Chondrocyte (in vitro differentiated cells): ENCODE measurements at regions not wholly inside any gene's neighbourhood (a gene's known extent, or its start where the extent isn't known, plus 50 kb on each side); places are given as distances from the start of the nearest gene placed in this dataset.
A peak's percentile ranks its signal among the peaks of the same experiment; 100 is the strongest.

Experiments
- DNase-seq: peaks from one replicate; pipeline ENCODE4 v3.0.0; 2021; ENCODE audit warnings: mixed read lengths, low spot score
- H3K27ac Mint-ChIP-seq: one replicate; pipeline ENCODE4 v1.8.0; 2021; ENCODE audit warnings: mild to moderate bottlenecking, moderate library complexity, mixed read lengths; ENCODE audit not compliant: unreplicated experiment
- H3K27me3 Mint-ChIP-seq: 2 replicates; pipeline ENCODE4 v1.8.0; 2021; ENCODE audit warnings: low read depth, mixed read lengths
- H3K36me3 Mint-ChIP-seq: 2 replicates; pipeline ENCODE4 v1.8.0; 2021; ENCODE audit warnings: low read depth, mixed read lengths
- H3K4me1 Mint-ChIP-seq: 2 replicates; pipeline ENCODE4 v1.8.0; 2021; ENCODE audit warnings: low read depth, mild to moderate bottlenecking, mixed read lengths
- H3K4me3 Mint-ChIP-seq: one replicate; pipeline ENCODE4 v1.8.0; 2021; ENCODE audit warnings: mild to moderate bottlenecking, moderate library complexity, mixed read lengths; ENCODE audit not compliant: unreplicated experiment
- H3K9me3 Mint-ChIP-seq: 2 replicates; pipeline ENCODE4 v1.8.0; 2021; ENCODE audit warnings: low read depth, mixed read lengths
- TF ChIP-seq, protein P1 (sequence below): fragments of 200-600 bp; sonication (generic); IDR thresholded peaks from 2 replicates; pipeline ENCODE4 v1.5.0; 2021; ENCODE audit warnings: antibody characterized with exemption, mild to moderate bottlenecking, moderate library complexity

DNA sequence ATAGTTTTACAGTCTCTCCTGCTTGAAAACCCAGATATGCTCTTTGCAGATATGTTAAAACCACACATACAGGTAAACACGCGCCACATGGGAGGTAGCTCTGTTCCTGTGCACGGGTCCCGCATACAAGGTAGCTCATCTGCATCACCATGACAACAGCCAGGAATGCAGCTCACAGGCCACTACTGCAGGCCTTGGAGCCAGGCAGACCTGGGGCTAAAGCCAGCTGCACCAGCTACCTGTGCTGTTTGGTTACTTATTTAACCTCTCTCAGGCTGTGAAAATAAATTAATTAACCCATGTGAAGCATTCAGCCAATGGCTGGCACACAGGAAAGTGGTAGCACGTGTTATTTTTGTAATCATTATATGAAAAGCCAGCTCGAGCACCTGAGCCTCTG lies 428.3 kb downstream of the TNS3 start:
- H3K4me3 Mint-ChIP-seq, result no peak overlapping the region
- no peaks in the 10 kb centered on the region for H3K9me3 Mint-ChIP-seq
- TF ChIP-seq, protein P1, sequence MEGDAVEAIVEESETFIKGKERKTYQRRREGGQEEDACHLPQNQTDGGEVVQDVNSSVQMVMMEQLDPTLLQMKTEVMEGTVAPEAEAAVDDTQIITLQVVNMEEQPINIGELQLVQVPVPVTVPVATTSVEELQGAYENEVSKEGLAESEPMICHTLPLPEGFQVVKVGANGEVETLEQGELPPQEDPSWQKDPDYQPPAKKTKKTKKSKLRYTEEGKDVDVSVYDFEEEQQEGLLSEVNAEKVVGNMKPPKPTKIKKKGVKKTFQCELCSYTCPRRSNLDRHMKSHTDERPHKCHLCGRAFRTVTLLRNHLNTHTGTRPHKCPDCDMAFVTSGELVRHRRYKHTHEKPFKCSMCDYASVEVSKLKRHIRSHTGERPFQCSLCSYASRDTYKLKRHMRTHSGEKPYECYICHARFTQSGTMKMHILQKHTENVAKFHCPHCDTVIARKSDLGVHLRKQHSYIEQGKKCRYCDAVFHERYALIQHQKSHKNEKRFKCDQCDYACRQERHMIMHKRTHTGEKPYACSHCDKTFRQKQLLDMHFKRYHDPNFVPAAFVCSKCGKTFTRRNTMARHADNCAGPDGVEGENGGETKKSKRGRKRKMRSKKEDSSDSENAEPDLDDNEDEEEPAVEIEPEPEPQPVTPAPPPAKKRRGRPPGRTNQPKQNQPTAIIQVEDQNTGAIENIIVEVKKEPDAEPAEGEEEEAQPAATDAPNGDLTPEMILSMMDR, result no peak
- H3K36me3 Mint-ChIP-seq, result no peaks in the 10 kb centered on the region
- peak overlapping the region; percentile 50 for H3K27ac Mint-ChIP-seq
- no peaks in the 10 kb centered on the region for H3K27me3 Mint-ChIP-seq
- H3K4me1 Mint-ChIP-seq, result peaks cover 21% of the 10 kb centered on the region
- DNase-seq, result no peak

DNA sequence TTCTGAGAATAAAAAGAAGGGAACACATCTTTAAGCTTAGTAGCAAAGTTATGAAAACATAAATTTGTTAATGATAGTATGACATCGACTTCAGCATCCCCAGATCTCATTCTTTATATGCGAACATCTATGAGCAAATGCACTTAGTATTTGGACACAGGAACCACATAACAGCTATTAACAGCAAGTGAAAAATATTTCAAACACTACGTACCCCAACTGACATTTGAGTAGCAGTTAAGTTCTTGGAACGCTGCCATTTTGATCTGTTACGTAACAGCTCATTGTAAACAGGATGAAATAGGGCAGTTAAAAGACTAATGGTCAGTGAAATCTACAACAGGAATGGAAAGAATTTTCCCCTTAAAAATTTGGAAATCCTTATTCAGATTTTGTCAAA lies 428.9 kb downstream of the TNS3 start:
- Mint-ChIP-seq H3K4me3 (no peak overlapping the region), H3K27ac (peak overlapping the region; percentile 50), H3K4me1 (peaks cover 24% of the 10 kb centered on the region), H3K9me3 (no peaks in the 10 kb centered on the region), H3K36me3 (no peaks in the 10 kb centered on the region), H3K27me3 (no peaks in the 10 kb centered on the region)
- TF ChIP-seq, protein P1, result no peak
- no peak for DNase-seq

DNA sequence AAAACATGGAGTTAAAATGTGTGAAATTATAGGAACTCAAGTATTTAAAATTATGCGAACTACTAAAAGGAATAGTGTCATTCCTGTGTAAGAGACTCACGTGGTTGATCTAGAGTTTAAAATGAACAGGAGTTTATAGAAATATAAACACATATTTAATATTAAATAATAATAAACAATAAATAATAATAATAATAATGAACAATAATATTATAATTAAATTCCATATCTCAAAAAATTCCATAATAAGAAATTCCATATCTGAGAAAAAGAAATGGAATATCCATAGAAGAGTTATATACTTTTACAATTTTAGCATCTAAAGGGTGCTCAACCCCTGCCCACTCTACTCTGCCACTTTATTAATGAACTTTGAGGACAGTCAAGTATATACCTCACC lies 429.6 kb downstream of the TNS3 start:
- Mint-ChIP-seq H3K36me3 (no peaks in the 10 kb centered on the region), H3K27ac (no peak overlapping the region)

GRCh38 chr7:47150497-47151260 lies 431.2 kb downstream of the TNS3 start:
- TF ChIP-seq, protein P1, result no peak
- Mint-ChIP-seq H3K27me3 (no peaks in the 10 kb centered on the region), H3K36me3 (no peaks in the 10 kb centered on the region), H3K4me1 (peaks cover 26% of the 10 kb centered on the region), H3K27ac (no peak overlapping the region), H3K4me3 (no peak overlapping the region), H3K9me3 (peaks cover 6% of the 10 kb centered on the region)
- no peak for DNase-seq

More for the DNA sequence above, 429.6 kb downstream of the TNS3 start:
- no peaks in the 10 kb centered on the region for H3K27me3 Mint-ChIP-seq
- peaks cover 24% of the 10 kb centered on the region for H3K4me1 Mint-ChIP-seq
- DNase-seq, result no peak
- TF ChIP-seq, protein P1, result no peak
- no peak overlapping the region for H3K4me3 Mint-ChIP-seq
- H3K9me3 Mint-ChIP-seq, result no peaks in the 10 kb centered on the region

DNA sequence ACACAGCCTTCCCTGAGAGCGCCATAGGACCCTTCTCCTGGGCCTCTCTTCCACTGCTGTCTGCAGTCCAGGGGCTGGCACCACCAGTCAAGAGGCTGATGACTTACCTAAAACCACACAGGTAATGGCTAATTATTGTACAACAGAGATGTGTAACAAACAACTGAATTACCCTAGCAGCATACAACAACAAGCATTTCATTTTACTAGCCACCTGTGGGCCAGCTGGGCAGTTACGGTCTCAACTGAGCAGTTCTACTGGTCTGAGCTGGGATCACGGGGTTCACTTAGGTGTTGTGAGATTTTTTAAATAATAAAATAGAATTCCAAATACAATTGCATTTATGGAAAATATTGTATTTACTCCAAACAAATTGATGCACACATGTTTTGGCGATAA lies 431.9 kb downstream of the TNS3 start:
- Mint-ChIP-seq H3K4me3 (no peak overlapping the region), H3K4me1 (peaks cover 26% of the 10 kb centered on the region), H3K27ac (no peak overlapping the region), H3K27me3 (no peaks in the 10 kb centered on the region), H3K36me3 (no peaks in the 10 kb centered on the region), H3K9me3 (peaks cover 6% of the 10 kb centered on the region)
- DNase-seq, result no peak
- TF ChIP-seq, protein P1, result no peak
